ENCODE measurements at regions not wholly inside any gene's neighbourhood (a gene's known extent, or its start where the extent isn't known, plus 50 kb on each side); places are given as distances from the start of the nearest gene placed in this dataset.
A peak's percentile ranks its signal among the peaks of the same experiment; 100 is the strongest.

DNA sequence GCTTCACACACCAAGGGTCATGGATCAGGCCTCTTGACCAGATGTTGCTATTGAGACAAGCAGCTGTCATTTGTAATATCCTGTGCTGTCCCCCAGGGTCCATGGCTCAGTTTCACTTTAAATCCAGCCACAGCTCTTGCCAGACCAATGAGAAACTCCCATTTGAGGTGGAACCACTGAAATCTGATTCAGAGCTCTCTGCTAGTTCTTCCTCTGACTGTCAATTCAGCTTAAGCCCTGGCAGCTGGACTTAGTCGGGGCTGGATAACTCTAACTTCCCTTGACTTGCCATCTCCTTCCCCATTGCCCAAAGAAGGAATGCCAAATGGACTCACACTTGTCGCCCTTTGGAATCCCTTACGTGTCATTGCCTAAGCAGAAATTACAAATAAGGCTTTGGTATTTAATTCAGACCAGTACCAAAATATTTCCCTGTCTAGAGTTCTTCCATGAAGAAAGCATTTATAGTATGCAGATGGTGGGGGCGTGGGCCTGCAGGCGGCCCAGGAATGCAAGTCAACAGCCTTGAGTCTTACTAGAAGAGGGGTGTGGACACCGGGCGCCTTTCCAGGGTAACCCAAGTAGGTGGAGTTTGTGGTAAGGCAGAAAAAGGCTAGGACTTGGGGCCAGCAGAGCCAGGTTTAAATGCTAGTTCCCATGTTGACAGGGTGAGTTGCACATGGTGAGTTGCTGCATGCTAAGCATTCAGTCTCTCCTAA is 96.9 kb upstream of the TMPO start:
- no peak overlapping the region for H3K4me3 ChIP-seq
- 2 to 21% (median 17%) methylated on average over 7 of the region's 7 CpGs for WGBS, 5 donors
- DNase-seq = peak; percentile 91 to 92
- peaks cover 11 to 31% (median 17%) of the 10 kb centered on the region in 4 donors for H3K4me1 ChIP-seq
- intact Hi-C loops (cut with DNase I; ENCODE audit: low total_unique reads) = no loop called here
- H3K9me3 ChIP-seq = no peaks in the 10 kb centered on the region
- no peaks in the 10 kb centered on the region for H3K36me3 ChIP-seq
- no peaks in the 10 kb centered on the region for H3K27me3 ChIP-seq
- no peak for TF ChIP-seq POLR2A (IDR thresholded peaks at IDR 0.05)
- TF ChIP-seq EP300 (IDR thresholded peaks at IDR 0.05) = no peak
- TF ChIP-seq POLR2AphosphoS5 (IDR thresholded peaks at IDR 0.05) = peak; percentile 6 to 60 (median 32)
- TF ChIP-seq, protein P1, sequence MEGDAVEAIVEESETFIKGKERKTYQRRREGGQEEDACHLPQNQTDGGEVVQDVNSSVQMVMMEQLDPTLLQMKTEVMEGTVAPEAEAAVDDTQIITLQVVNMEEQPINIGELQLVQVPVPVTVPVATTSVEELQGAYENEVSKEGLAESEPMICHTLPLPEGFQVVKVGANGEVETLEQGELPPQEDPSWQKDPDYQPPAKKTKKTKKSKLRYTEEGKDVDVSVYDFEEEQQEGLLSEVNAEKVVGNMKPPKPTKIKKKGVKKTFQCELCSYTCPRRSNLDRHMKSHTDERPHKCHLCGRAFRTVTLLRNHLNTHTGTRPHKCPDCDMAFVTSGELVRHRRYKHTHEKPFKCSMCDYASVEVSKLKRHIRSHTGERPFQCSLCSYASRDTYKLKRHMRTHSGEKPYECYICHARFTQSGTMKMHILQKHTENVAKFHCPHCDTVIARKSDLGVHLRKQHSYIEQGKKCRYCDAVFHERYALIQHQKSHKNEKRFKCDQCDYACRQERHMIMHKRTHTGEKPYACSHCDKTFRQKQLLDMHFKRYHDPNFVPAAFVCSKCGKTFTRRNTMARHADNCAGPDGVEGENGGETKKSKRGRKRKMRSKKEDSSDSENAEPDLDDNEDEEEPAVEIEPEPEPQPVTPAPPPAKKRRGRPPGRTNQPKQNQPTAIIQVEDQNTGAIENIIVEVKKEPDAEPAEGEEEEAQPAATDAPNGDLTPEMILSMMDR (IDR thresholded peaks at IDR 0.05) = no peak
- H3K27ac ChIP-seq = peak overlapping the region in 4 of 5 donors; percentile 62 to 65 (median 64)

DNA sequence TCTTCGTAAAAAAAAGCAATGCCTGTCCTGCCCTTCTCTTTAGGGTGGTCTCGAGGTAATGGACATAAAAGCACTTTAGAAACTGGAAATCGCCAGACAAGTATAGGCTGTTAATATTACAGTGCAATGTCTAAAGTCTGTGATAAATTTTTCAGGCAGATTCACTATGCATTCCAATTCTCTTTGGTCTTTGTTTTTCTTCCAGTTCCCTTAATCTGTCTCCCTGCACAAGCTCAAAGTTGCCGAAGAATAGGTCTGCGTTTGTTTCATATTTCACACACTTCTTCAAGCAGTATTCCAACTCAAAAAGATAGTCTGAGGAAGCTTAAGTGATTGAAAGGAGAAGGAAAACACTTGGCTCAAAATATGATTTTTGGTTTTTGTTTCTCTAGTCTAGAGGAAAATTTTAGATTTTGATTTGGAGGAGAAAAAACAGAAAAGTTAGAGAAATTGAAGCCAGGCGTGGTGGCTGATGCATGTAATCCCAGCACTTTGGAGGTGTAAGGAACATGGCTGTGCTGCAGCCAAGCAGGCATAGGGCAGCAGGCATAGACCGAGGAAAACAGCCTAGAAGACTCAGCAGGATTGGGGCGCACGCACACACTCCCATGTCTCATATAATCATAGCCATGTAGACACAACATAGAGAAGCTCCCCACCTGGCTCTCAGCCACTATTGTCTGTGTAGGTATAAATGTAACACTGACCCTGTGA is 96.2 kb upstream of the TMPO start:
- Histone ChIP-seq H3K27me3 (no peaks in the 10 kb centered on the region), H3K9me3 (no peaks in the 10 kb centered on the region), H3K4me1 (peaks cover 11 to 31% (median 17%) of the 10 kb centered on the region in 4 donors), H3K36me3 (no peaks in the 10 kb centered on the region), H3K27ac (peak overlapping the region in 2 of 5 donors; percentile 62 to 65), H3K4me3 (no peak overlapping the region)
- intact Hi-C loops (cut with DNase I; ENCODE audit: low total_unique reads) = no loop called here
- WGBS, 5 donors = 47 to 59% (median 58%) methylated on average over 9 of the region's 9 CpGs
- no peak for DNase-seq
- TF ChIP-seq POLR2AphosphoS5 (IDR thresholded peaks at IDR 0.05) = no peak
- no peak for TF ChIP-seq EP300 (IDR thresholded peaks at IDR 0.05)
- TF ChIP-seq POLR2A (IDR thresholded peaks at IDR 0.05) = no peak
- TF ChIP-seq, protein P1 (IDR thresholded peaks at IDR 0.05) = no peak

DNA sequence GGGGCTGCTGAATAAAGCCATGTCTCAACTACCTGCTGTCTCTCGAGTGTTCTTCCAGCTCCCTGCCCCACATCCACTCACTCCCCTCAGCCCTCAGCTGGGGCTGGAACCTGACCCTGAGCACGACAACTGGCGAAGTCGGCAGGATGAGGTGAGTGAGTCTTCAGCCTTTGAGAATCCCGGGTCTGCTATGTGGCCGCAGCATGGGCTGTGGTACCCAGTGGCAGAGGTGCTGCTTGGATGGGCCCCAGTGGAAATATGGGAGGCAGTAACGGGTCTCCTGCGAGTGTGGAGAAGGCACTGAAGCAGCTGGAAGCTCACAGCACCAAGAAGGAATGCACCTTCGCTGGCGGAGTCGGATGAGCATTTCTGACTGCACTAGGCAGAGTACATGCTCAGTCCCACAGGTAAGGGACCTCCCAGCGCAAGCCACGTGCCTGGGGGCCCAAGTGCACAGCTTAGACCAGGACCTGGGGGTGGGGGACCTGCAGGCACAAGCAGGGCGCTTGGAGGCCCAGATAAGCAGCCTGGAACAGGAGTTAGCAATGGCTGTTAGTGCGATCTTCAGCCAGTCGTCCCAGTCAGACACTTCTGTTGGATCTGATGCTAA is 95.5 kb upstream of the TMPO start:
- intact Hi-C loops (cut with DNase I; ENCODE audit: low total_unique reads) = loop anchor here (10.0 kb wide), 1 partner anchor 95 kb away; the partner anchor contains the start of gene TMPO
- Histone ChIP-seq H3K36me3 (no peaks in the 10 kb centered on the region), H3K27me3 (no peaks in the 10 kb centered on the region), H3K27ac (no peak overlapping the region), H3K9me3 (no peaks in the 10 kb centered on the region), H3K4me3 (no peak overlapping the region), H3K4me1 (peaks cover 11 to 38% (median 21%) of the 10 kb centered on the region in 4 donors)
- peak in 1 of 2 donors; percentile 17 for DNase-seq
- 82 to 89% (median 85%) methylated on average over 13 to 16 of the region's 16 CpGs for WGBS, 5 donors
- no peak for TF ChIP-seq POLR2A (IDR thresholded peaks at IDR 0.05)

DNA sequence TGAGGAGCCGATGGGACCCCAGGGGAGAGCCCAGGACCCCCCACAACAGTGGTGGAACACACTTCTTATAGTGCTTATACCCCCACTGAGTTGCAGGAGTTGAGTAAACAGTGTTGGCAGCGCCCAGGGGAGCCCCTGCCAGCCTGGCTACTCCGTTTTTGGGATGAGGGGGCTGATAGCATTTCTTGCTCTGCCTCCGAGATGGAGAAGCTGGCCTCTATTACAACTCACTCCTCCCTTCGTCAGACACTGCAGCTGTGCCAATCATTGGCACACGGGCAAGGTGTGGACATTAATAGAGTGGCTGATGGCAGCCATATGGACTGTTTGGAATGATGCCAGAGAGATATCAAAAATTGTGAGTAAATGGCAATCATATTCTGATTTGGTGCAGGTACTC is 94.9 kb upstream of the TMPO start:
- TF ChIP-seq EP300 (IDR thresholded peaks at IDR 0.05) (no peak), POLR2A (IDR thresholded peaks at IDR 0.05) (no peak), POLR2AphosphoS5 (IDR thresholded peaks at IDR 0.05) (no peak)
- TF ChIP-seq, protein P1 (IDR thresholded peaks at IDR 0.05) = no peak
- no peaks in the 10 kb centered on the region for H3K36me3 ChIP-seq
- H3K4me3 ChIP-seq = no peak overlapping the region
- H3K4me1 ChIP-seq = peaks cover 11 to 38% (median 21%) of the 10 kb centered on the region in 4 donors
- no peaks in the 10 kb centered on the region for H3K9me3 ChIP-seq
- WGBS, 5 donors = 43 to 69% (median 51%) methylated on average over 6 of the region's 6 CpGs
- H3K27ac ChIP-seq = no peak overlapping the region
- no peak for DNase-seq
- intact Hi-C loops (cut with DNase I; ENCODE audit: low total_unique reads) = loop anchor here (10.0 kb wide), 1 partner anchor 94 kb away; the partner anchor contains the start of gene TMPO
- H3K27me3 ChIP-seq = no peaks in the 10 kb centered on the region

Measured in stomach (tissue), 8 donors.